Common myeloid progenitor, CD34-positive (primary cell): ENCODE measurements at regions not wholly inside any gene's neighbourhood (a gene's known extent, or its start where the extent isn't known, plus 50 kb on each side); places are given as distances from the start of the nearest gene placed in this dataset.
"Not testable (repeated sequence)": the region's sequence is repeated elsewhere in the genome, so short reads cannot be mapped to it uniquely, and the experiment has no call there.

Experiments
- CTCF ChIA-PET: fragments of 350-600 bp; sonication (Branson Sonifier 250); formaldehyde crosslinking; loops from one replicate; lab custom pipeline; 2021; ENCODE audit warnings: antibody characterized with exemption; lab: Charles Lee
- POLR2A ChIA-PET: fragments of 350-600 bp; sonication (Branson Sonifier 250); formaldehyde crosslinking; loops from one replicate; lab custom pipeline; 2021; ENCODE audit warnings: antibody characterized with exemption; lab: Charles Lee
- DNase-seq, 3 donors: peaks; one replicate each; pipeline versions ENCODE4 v3.0.0 to v3.0.0-alpha.2; 2013
- H3K27ac ChIP-seq, 2 experiments: 1 replicate in 1 of 2; 2 replicates in 1 of 2; pipeline ENCODE4 v1.7.0; 2013; ENCODE audit warnings: inconsistent platforms in 2 of 2, low read length in 2 of 2, mild to moderate bottlenecking in 2 of 2, low read depth in 1 of 2, moderate library complexity in 1 of 2; ENCODE audit not compliant: severe bottlenecking in 2 of 2, insufficient read depth in 1 of 2, poor library complexity in 1 of 2
- H3K27me3 ChIP-seq, 5 experiments: replicated peaks in 2 of 5; 1 replicate in 3 of 5; 2 replicates in 2 of 5; pipeline versions ENCODE4 v1.6.1 to v1.7.0; 2013; ENCODE audit warnings: low read length in 4 of 5, mild to moderate bottlenecking in 2 of 5, moderate library complexity in 2 of 5, inconsistent platforms in 1 of 5; ENCODE audit not compliant: insufficient read depth in 5 of 5, control insufficient read depth in 4 of 5
- H3K36me3 ChIP-seq, 4 experiments: 1 replicate in 2 of 4; 2 replicates in 2 of 4; pipeline versions ENCODE4 v1.6.1 to v1.7.0; 2013; ENCODE audit warnings: low read length in 3 of 4, control low read depth in 1 of 4, mild to moderate bottlenecking in 1 of 4; ENCODE audit not compliant: control insufficient read depth in 4 of 4, insufficient read depth in 4 of 4
- H3K4me1 ChIP-seq, 4 experiments: 1 replicate in 3 of 4; 2 replicates in 1 of 4; pipeline versions ENCODE4 v1.6.1 to v1.7.1; 2013; ENCODE audit warnings: low read length in 3 of 4, mild to moderate bottlenecking in 3 of 4, control low read depth in 1 of 4, inconsistent platforms in 1 of 4, moderate library complexity in 1 of 4; ENCODE audit not compliant: control insufficient read depth in 4 of 4, insufficient read depth in 4 of 4; ENCODE audit errors: control extremely low read depth in 1 of 4
- H3K4me3 ChIP-seq, 7 experiments: 1 replicate in 4 of 7; 2 replicates in 3 of 7; pipeline versions ENCODE4 v1.5.1 to v1.7.0; 2013; ENCODE audit warnings: mild to moderate bottlenecking in 7 of 7, low read length in 6 of 7, moderate library complexity in 6 of 7, inconsistent platforms in 2 of 7, low read depth in 2 of 7, control low read depth in 1 of 7; ENCODE audit not compliant: insufficient read depth in 4 of 7, control insufficient read depth in 1 of 7; ENCODE audit errors: extremely low read depth in 1 of 7
- H3K9me3 ChIP-seq, 5 experiments: 1 replicate in 4 of 5; 2 replicates in 1 of 5; pipeline versions ENCODE4 v1.6.1 to v1.7.1; 2013; ENCODE audit warnings: low read length in 4 of 5, mild to moderate bottlenecking in 2 of 5, inconsistent platforms in 1 of 5, low read depth in 1 of 5, moderate library complexity in 1 of 5; ENCODE audit not compliant: control insufficient read depth in 4 of 5, insufficient read depth in 2 of 5; ENCODE audit errors: control extremely low read depth in 1 of 5
- WGBS: methylation state at CpG from one replicate; pipeline ENCODE4 v1.1.5; 2013; ENCODE audit not compliant: insufficient coverage; 5-methylcytosine and 5-hydroxymethylcytosine counted together

DNA sequence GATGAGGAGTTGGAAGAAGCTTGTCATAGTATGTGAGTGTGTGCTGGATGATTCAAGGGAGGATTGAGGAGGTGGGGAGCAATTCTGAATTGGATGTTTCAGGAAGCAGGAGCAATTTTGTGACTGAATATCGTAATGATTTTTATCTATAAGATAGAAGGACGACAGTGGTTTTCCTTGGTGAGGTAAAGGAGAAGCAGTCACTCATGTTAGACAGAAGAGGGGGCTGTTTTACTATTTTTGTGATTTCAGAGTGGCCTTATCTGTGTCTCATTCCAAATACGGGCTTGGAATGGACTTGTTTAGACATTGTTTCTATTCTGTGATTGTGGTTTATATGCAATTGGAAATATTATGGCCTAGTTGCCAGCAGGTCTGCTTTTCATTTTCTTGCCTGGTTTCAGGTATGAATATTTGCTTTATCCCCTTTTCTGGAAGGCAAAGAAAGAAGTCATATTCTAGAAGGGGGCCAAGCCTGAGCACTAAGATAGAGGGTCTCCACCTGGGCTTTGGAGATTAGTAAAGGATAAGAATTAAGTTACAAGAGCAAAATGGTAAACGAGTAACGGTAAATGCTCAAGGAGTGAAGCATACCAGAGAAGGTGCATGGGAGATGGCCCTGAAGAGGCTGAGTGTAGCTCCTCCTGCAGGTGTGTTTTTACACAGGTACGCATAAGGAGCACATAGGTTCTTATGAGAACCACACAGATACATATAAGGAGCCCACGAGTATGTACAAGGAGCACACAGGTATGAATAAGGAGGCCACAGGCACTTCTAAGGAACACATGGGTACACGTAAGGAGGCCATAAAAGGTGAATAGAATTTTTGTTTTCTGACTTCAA, 124.6 kb upstream of the KCNAB1 start:
- 69% methylated on average over 7 of the region's 8 CpGs for WGBS
- Histone ChIP-seq H3K4me1 (no peaks in the 10 kb centered on the region), H3K27me3 (no peaks in the 10 kb centered on the region), H3K27ac (no peak overlapping the region), H3K36me3 (no peaks in the 10 kb centered on the region), H3K4me3 (no peak overlapping the region), H3K9me3 (no peaks in the 10 kb centered on the region)
- peak; percentile 31 to 51 (median 44) for DNase-seq
- CTCF ChIA-PET: interaction anchor here (0.5 kb wide), 1 partner anchor 16 kb away, joined by 3 read pairs; no protein-coding TSS in a partner anchor
- POLR2A ChIA-PET: no interaction called here

DNA sequence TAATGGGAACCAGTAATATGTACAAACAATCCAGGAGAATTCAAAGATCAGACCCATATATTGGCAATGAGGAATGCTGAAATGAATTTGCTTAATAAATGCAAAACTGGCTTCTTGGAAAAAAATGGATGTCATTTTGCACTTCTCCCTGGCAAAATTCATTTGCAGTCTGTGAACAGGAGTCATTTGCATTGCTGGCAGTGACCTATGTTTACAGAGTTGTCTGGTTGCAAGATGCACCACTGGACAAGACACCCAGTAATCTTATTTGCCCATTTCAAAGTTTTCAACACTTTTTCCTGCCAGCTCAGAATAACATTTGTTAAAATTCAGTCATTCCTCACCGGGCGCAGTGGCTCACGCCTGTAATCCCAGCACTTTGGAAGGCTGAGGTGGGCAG, 123.5 kb upstream of the KCNAB1 start:
- no peaks in the 10 kb centered on the region for H3K4me1 ChIP-seq
- no peaks in the 10 kb centered on the region for H3K36me3 ChIP-seq
- no peak overlapping the region for H3K4me3 ChIP-seq
- no peaks in the 10 kb centered on the region for H3K27me3 ChIP-seq
- WGBS: 80% methylated on average over 3 of the region's 3 CpGs
- DNase-seq: no peak
- ChIA-PET CTCF (no interaction called here), POLR2A (no interaction called here)
- no peak overlapping the region for H3K27ac ChIP-seq
- no peaks in the 10 kb centered on the region for H3K9me3 ChIP-seq

GRCh38 chr3:155998173-155998572, 122.2 kb upstream of the KCNAB1 start:
- H3K4me1 ChIP-seq, DNase-seq, H3K9me3 ChIP-seq, H3K36me3 ChIP-seq, POLR2A ChIA-PET, H3K27ac ChIP-seq, CTCF ChIA-PET, H3K27me3 ChIP-seq, H3K4me3 ChIP-seq: not testable (repeated sequence)
- no CpG with 5 or more reads among the region's 3 CpGs for WGBS

DNA sequence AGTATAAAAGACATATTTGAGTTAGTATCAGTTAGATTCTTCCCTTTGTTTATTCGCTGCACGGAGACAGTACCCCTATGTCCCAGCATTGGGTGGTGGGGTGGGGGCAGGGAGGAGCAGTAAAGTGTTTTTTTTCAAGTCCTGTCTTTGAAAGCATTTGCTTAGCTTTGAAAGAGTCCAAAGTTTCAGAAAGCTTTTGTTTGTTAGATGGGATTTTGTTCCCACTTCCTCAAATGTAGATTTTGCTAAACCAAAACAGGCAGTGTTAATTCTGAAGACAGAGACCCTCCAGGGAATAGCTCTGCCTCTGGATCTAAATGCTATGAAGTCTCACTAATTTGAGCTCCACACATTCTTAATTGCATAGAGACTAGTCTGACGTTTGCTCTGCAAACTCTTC, 114.6 kb upstream of the KCNAB1 start:
- no peaks in the 10 kb centered on the region for H3K27me3 ChIP-seq
- ChIA-PET CTCF (interaction anchor here (1.3 kb wide), 1 partner anchor 13 kb away, joined by 3 read pairs; no protein-coding TSS in a partner anchor), POLR2A (no interaction called here)
- no peaks in the 10 kb centered on the region for H3K9me3 ChIP-seq
- H3K4me3 ChIP-seq: no peak overlapping the region
- no peak overlapping the region for H3K27ac ChIP-seq
- WGBS: 80% methylated on average over 3 of the region's 3 CpGs
- H3K4me1 ChIP-seq: no peaks in the 10 kb centered on the region
- H3K36me3 ChIP-seq: no peaks in the 10 kb centered on the region
- DNase-seq: no peak

DNA sequence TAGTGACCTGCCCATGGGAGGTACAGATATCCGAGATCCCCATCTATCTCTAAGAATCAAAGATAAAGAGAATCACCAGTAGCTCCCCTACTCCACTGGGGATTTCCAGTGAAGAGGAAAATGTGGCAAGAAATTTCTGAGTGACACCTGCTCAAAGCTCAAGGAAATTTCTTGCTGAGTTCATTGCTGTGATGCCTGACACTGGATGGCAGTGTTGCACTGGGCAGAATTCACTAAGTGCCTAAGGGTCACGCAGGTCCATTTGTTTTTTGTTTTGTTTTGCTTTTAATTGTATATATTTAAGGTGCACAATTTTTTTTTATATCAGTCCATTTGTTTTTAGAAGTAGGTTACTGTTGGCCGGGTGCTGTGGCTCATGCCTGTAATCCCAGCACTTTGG, 109.5 kb upstream of the KCNAB1 start:
- POLR2A ChIA-PET: no interaction called here
- WGBS: 100% methylated on average over 1 of the region's 3 CpGs

DNA sequence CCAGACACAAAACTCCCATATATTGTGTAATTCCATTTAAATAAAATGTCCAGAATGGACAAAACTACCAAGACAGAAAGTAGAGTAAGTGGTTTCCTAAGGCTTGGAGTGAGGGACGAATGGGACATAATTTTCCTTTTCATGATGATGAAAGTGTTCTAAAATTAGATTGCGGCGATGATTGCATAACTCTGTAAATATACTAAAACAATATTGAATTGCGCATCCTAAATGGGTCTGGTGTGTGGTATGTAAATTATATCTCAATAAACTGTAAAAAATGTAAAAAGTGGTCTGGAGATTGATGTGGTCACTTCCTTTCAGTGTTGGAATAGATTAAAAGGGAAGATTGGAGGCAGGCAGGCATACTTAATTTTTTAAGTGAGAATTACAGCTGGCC, 105.9 kb upstream of the KCNAB1 start:
- WGBS: 80% methylated on average over 1 of the region's 4 CpGs
- Histone ChIP-seq H3K9me3 (no peaks in the 10 kb centered on the region), H3K36me3 (no peaks in the 10 kb centered on the region), H3K4me1 (no peaks in the 10 kb centered on the region), H3K27me3 (no peaks in the 10 kb centered on the region), H3K27ac (no peak overlapping the region), H3K4me3 (no peak overlapping the region)
- CTCF ChIA-PET: interaction anchor here (1.4 kb wide), 1 partner anchor 29 kb away, joined by 3 read pairs; no protein-coding TSS in a partner anchor
- no peak for DNase-seq
- POLR2A ChIA-PET: no interaction called here

More for the DNA sequence above, 109.5 kb upstream of the KCNAB1 start:
- Histone ChIP-seq H3K27ac (no peak overlapping the region), H3K4me3 (no peak overlapping the region), H3K36me3 (no peaks in the 10 kb centered on the region), H3K9me3 (no peaks in the 10 kb centered on the region), H3K27me3 (no peaks in the 10 kb centered on the region), H3K4me1 (no peaks in the 10 kb centered on the region)
- CTCF ChIA-PET: interaction anchor here (0.8 to 1.0 kb wide), 3 partner anchors 9 to 11 kb away, joined by 3 read pairs; no protein-coding TSS in a partner anchor
- DNase-seq: peak; percentile 16 to 42 (median 33)

- 100% methylated on average over 3 of the region's 4 CpGs for WGBS
- CTCF ChIA-PET: no interaction called here
These were observed 103.5 kb upstream of the KCNAB1 start for GRCh38 chr3:156016902-156017301.

More at GRCh38 chr3:156016902-156017301, 103.5 kb upstream of the KCNAB1 start:
- Histone ChIP-seq H3K27ac (no peak overlapping the region), H3K4me1 (no peaks in the 10 kb centered on the region), H3K36me3 (no peaks in the 10 kb centered on the region), H3K9me3 (no peaks in the 10 kb centered on the region), H3K27me3 (peaks cover 0 to 4% (median 0%) of the 10 kb centered on the region in 5 experiments), H3K4me3 (no peak overlapping the region)
- DNase-seq: no peak
- POLR2A ChIA-PET: no interaction called here
